Endometrium (tissue), 2 donors: ENCODE measurements at regions not wholly inside any gene's neighbourhood (a gene's known extent, or its start where the extent isn't known, plus 50 kb on each side); places are given as distances from the start of the nearest gene placed in this dataset.
A peak's percentile ranks its signal among the peaks of the same experiment; 100 is the strongest.

Experiments used
- FAIRE-seq: peaks from 2 replicates; lab custom pipeline; 2012; peaks lifted over from hg19 to GRCh38; lab: Jason Lieb, UNC
- donor health status: control.
- donor health status: control.

- no peak for FAIRE-seq
Measured at GRCh38 chr12:92492995-92493394, 209.8 kb upstream of the PLEKHG7 start.

- FAIRE-seq = no peak
Measured at GRCh38 chr12:92492291-92492690, 210.5 kb upstream of the PLEKHG7 start.

- FAIRE-seq = no peak
Measured at GRCh38 chr12:92489781-92490180, 213.0 kb upstream of the PLEKHG7 start.

DNA sequence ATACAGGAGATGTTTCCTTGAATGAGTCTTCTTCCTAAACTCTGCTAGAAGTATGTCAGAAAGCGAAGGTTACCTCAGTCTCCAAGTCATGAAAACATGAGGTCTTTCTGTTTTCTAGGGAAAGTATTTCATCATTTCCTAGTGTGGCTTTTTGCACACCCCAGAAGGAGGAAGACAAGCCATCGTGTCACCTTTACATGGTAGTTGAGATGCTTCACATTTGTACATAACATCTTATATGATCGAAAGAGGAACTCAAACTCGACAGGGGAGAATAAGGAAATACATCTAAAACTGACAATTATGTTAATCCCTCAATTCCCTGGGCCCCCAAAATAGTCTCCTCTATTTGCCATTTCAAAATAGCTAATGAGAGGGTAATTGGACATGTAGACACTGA, 214.1 kb upstream of the PLEKHG7 start:
- no peak for FAIRE-seq

DNA sequence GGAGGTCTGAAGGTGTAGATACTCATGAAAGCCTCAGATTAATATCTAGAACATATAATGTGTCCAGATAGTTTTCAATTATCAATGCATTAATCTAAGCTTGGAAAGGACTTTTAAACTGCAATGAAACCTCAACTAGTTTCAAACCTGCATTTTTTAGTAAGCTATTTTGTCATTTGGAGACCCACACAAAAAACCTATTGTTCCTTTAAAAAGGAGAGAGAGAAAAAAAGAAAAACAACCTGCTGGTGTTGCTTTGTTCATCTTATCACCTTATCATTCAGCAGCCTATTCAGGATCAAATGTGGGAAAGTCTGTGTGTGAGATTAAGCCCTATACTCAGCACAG, 215.7 kb upstream of the PLEKHG7 start:
- FAIRE-seq = no peak

DNA sequence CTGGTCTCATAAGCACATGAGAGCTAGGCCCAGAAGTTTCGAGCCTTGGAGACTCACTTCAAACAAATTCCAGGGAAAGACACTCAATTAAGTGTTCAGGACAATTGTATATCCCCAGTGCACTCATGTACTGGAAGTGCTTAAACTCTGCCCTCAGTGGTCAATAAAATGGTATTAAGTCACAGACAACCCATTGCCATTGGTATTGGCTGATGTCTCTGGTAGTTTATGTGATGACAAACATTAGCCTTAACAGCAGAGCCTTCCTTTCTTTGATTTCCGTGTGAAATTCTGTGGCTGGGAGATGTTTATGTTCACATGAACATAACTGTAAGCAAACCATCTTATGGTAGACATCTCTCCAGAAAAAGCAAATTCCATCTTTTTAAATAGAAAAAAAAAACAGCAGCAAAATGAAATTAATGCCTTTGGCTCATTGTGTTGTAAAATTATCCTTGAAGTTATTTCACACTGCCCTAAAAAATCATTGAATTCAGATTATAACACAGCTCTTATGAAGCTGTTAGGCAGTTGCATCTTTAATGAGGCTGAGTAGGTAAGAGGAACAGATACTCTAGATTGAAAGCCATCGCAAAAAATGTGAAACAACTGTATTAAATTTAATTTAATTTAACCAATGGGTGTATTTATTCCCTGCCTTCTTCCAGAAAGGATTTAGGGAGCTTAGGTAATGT, 216.2 kb upstream of the PLEKHG7 start:
- no peak for FAIRE-seq

- peak; percentile 92 for FAIRE-seq
Measured at GRCh38 chr12:92485351-92486348, 217.1 kb upstream of the PLEKHG7 start.

DNA sequence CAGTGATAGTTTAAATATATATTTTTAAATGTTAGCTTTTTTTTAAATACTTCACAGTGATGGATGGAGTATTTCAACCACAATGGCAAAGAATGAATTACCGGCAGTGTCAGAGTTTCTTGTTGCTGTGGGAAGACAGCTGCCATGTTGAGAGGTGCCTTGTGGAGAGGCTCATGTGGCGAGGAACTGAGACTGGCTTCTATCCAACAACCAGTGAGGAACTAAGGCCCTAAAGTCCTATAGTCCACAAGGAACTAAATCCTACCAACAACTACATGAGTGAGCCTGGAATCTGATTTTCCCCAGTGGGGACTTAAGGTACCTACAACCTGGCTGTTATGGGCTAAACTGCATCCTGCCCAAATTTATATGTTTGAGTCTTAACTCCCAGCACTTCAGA, 220.2 kb upstream of the PLEKHG7 start:
- no peak for FAIRE-seq

GRCh38 chr12:92481066-92481465, 221.7 kb upstream of the PLEKHG7 start:
- no peak for FAIRE-seq

DNA sequence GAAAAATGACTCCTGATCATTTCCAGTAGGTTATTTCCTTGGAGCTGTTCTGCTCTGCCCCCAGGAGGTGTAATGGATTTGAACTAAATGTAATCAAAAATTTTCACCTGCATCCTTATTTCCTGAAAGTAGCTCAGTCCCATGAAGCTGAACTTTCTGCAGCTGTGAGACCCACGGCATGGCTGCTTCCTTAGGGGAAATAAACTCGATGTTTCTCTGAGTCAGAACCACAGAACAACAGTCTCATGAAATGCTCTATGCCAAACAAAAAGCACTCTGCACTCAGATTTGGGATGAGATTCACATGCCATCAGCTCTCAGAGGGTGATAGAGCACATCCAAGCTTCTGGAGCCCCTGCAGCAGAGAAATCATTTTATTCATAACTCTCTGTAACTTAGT, 224.1 kb upstream of the PLEKHG7 start:
- no peak for FAIRE-seq

DNA sequence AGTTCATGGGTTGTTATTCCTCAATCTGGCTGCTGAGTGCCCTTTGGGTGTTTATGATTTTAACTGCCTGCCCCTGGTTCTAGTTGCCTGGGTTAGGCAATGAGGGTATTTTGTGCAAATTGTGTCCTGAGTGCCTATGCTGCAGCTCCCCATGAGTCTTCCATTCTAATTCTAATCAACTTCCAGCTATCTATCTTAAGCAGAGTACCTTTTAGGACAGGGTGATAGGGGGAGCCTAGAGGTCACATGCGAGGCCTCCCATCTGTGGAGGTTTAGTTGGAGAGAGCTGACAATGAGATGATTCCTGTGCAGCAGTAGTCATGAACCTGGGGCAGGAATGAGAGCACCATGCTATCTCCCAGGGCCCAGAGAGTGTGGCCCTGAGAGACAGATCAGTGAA, 225.9 kb upstream of the PLEKHG7 start:
- no peak for FAIRE-seq

DNA sequence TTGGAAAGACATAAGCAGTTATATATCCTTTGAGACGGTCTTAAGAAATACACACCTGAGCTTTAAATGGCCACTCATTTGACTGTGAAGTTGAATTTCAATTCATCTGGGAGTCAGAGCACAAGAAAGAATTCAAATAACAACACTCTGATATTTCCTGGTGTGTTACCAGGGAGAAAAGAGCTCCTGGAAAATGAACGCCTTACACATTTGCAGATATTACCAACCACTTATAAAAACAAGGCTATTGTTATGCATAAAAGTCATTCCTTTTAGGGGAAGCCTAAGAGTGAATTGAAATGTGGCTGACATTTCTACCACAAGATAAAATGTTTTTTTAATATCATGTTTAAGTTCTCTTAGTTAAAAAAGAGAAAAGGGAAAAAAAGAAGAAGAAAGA, 229.2 kb upstream of the PLEKHG7 start:
- no peak for FAIRE-seq

DNA sequence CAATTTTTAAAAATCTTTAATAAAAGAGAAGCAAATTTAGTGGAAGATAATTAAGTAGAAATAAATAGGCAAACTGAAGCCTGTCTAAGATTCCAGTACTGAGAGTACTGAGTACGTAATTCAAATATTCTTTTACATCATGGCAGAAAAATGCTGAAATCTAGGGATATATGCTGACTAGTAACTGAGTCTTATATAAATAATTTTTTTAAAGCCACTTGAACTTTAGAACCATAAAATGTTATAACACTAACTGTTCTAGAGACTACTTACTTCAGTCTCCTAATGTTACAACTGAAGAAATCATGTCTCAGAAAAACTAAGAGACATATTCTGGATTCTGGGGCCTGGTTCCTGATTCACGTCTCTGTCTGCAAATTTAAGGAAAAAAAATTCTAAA, 230.6 kb upstream of the PLEKHG7 start:
- FAIRE-seq = no peak

GRCh38 chr12:92471551-92471950, 231.2 kb upstream of the PLEKHG7 start:
- FAIRE-seq = no peak

- no peak for FAIRE-seq
Measured at GRCh38 chr12:92470608-92471021, 232.2 kb upstream of the PLEKHG7 start.

DNA sequence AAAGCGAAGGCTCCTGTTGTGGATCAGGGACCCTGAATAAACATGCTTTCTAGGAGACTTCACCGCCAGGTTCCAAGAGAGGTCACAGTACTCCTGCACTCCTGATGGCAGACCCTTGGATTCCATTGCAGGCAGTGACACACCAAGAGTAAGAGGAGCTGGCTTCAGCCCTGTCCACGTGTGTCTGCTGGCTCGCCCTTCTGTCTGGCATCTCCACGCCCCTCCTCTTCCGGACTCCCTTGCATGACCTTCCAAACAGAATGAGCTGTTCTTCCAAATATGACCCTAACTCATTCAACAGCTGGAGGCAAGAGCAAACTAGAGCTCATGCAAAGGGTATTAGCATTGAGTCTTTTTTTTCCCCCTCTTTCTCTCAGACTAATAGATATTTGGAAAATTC, 233.0 kb upstream of the PLEKHG7 start:
- FAIRE-seq = no peak

- FAIRE-seq = no peak
Measured at GRCh38 chr12:92468358-92469020, 234.3 kb upstream of the PLEKHG7 start.

GRCh38 chr12:92467886-92468285, 234.9 kb upstream of the PLEKHG7 start:
- no peak for FAIRE-seq

- FAIRE-seq = no peak
Measured at GRCh38 chr12:92466391-92467305, 236.1 kb upstream of the PLEKHG7 start.

- FAIRE-seq = no peak
Measured at GRCh38 chr12:92465786-92466295, 236.9 kb upstream of the PLEKHG7 start.

- no peak for FAIRE-seq
Measured at GRCh38 chr12:92464911-92465310, 237.9 kb upstream of the PLEKHG7 start.

DNA sequence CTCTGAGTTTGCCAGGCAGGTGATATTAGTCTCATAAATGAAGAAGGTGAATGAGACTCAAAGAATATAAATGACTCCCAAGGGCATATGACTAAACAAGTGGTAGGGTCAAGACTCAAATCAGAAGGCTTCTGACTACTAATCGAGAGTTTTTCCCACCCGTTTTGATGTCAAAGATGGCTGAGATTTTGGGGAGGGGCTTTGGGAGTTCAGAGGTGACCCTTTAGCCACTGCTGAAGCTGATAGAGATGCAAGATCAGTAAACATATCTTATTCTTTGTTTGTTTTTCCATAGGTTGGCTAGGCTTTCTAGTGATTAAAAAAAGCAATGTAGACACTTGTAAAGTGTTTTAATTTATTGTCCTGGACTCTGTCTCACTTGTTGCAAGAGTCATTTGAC, 239.6 kb upstream of the PLEKHG7 start:
- FAIRE-seq = no peak
